ENCODE measurements at regions not wholly inside any gene's neighbourhood (a gene's known extent, or its start where the extent isn't known, plus 50 kb on each side); places are given as distances from the start of the nearest gene placed in this dataset.

- TF ChIP-seq CTCF (IDR thresholded peaks at IDR 0.05) (no peak), POLR2AphosphoS5 (IDR thresholded peaks at IDR 0.05; ENCODE audit: low read depth, low read length) (no peak)
These were observed 1026.3 kb downstream of the TAF11L14 start for GRCh38 chr5:18660511-18660910.
